ENCODE measurements at regions not wholly inside any gene's neighbourhood (a gene's known extent, or its start where the extent isn't known, plus 50 kb on each side); places are given as distances from the start of the nearest gene placed in this dataset.

DNA sequence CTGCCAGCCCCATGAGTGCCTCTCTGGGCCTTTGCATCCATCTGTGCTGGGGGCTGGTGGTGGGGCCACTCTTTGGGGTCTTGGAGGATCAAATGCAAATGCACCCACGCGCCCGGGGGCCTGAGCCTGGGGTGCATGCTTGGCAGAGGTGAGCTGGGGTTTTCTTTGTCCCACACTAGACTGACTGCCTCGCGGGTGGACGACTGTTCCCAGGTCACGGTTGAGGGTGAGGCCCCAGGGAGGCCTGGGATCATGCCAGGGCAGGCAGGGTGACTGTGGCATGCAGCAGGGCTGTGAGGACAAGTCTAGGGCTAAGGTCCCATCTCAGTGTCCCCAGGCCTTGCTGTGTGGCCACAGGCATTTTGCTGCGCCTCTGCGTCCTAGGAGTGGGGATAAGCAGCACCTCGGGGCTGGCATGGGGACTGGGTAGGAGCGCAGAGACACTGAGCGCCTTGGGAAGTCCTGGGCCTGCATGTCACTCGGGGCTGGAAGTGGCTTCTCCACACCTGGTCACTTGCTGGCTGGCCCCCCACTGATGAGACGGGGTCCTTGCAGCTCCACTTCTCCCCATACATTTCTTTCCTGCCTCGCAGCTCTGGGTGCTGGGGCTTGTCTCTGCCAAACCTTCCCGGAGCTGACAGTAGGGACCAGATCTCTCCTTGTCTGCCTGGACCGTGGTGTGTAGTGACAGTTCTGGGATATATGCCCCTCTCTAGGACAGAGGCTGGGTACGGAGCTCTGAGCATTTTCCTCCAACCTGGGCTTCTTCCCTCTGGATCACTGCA, 133.1 kb downstream of the CTTN start:
- ChIA-PET CTCF (no interaction called here), RAD21 (ENCODE audit: low non-redundant PET in 1 of 2, low total read pairs in 2 of 2, uncharacterized antibody in 2 of 2, unreplicated experiment in 2 of 2) (no interaction called here), POLR2A (no interaction called here)
- Histone ChIP-seq H3K9ac (ENCODE audit: low read length) (no peak overlapping the region), H3K27me3 (ENCODE audit: insufficient read depth, low read length) (no peaks in the 10 kb centered on the region), H3K9me3 (ENCODE audit: control insufficient read depth in 1 of 2, insufficient read depth in 1 of 2, low read depth in 1 of 2, low read length in 2 of 2) (no peaks in the 10 kb centered on the region; a peak in 1 of 4 replicates), H2AFZ (ENCODE audit: low read depth, low read length, poor library complexity, severe bottlenecking) (no peak overlapping the region), H3K27ac (ENCODE audit: low read depth, low read length) (no peak overlapping the region), H3K4me3 (replicated peaks in 1 of 2; ENCODE audit: low read depth in 1 of 2, low read length in 2 of 2) (no peak overlapping the region), H4K20me1 (ENCODE audit: insufficient read depth) (no peaks in the 10 kb centered on the region), H3K36me3 (ENCODE audit: control insufficient read depth in 1 of 2, insufficient read depth in 2 of 2, low read length in 2 of 2) (no peaks in the 10 kb centered on the region), H3K79me2 (ENCODE audit: insufficient read depth, low read length) (no peaks in the 10 kb centered on the region), H3K4me1 (ENCODE audit: control insufficient read depth in 1 of 2, insufficient read depth in 2 of 2, low read length in 2 of 2) (peaks cover 0 to 13% of the 10 kb centered on the region in 2 experiments; a peak in 3 of 4 replicates), H3K4me2 (ENCODE audit: low read length) (no peak overlapping the region), H3K9me2 (ENCODE audit: insufficient read depth) (no peaks in the 10 kb centered on the region)
- no peak for TF ChIP-seq SRF (IDR thresholded peaks at IDR 0.05; ENCODE audit: low read depth)
- TF ChIP-seq EZH2phosphoT487 (IDR thresholded peaks at IDR 0.05; ENCODE audit: borderline replicate concordance) = no peak
- no peak for TF ChIP-seq TCF7L2 (IDR thresholded peaks at IDR 0.05; ENCODE audit: borderline replicate concordance, extremely low read depth, insufficient read depth, insufficient read length)
- TF ChIP-seq, protein P1, sequence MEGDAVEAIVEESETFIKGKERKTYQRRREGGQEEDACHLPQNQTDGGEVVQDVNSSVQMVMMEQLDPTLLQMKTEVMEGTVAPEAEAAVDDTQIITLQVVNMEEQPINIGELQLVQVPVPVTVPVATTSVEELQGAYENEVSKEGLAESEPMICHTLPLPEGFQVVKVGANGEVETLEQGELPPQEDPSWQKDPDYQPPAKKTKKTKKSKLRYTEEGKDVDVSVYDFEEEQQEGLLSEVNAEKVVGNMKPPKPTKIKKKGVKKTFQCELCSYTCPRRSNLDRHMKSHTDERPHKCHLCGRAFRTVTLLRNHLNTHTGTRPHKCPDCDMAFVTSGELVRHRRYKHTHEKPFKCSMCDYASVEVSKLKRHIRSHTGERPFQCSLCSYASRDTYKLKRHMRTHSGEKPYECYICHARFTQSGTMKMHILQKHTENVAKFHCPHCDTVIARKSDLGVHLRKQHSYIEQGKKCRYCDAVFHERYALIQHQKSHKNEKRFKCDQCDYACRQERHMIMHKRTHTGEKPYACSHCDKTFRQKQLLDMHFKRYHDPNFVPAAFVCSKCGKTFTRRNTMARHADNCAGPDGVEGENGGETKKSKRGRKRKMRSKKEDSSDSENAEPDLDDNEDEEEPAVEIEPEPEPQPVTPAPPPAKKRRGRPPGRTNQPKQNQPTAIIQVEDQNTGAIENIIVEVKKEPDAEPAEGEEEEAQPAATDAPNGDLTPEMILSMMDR (IDR thresholded peaks at IDR 0.05 in 2 of 3, conservative IDR thresholded peaks at IDR 0.05 in 1 of 3; ENCODE audit: borderline replicate concordance in 1 of 3, insufficient read depth in 1 of 3, low read depth in 2 of 3, low read length in 2 of 3) = no peak
- no peak for TF ChIP-seq ELF1 (IDR thresholded peaks at IDR 0.05; ENCODE audit: borderline replicate concordance, low read depth)
- ATAC-seq = no peak
- intact Hi-C loops (cut with micrococcal nuclease) = no loop called here
- BruUV-seq (replicated peaks) = no TSS peak
- DNase-seq (ENCODE audit: low read depth, low spot score) = no peak

DNA sequence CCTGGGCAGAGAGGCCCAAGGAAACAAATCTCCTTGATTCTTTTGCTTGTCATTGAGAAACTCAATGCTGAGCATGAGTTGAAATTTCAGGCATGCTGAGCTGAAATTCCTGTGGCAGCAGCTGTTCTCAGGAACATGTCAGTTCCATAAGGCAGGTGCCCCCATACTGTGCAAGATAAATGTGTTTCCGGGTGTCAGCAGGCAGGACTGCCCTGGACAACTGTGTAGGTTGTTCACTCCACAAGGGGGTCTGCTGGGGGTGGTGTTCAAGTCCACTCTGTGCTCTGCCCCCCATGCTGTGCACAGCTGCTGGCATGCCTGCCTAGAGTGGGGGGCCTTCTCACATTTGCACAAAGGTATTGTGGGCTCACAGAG, 133.7 kb downstream of the CTTN start:
- POLR2A ChIA-PET = no interaction called here
- Histone ChIP-seq H3K4me1 (ENCODE audit: control insufficient read depth in 1 of 2, insufficient read depth in 2 of 2, low read length in 2 of 2) (peaks cover 0 to 10% of the 10 kb centered on the region in 2 experiments; a peak in 3 of 4 replicates), H3K27ac (ENCODE audit: low read depth, low read length) (no peak overlapping the region), H3K4me3 (replicated peaks in 1 of 2; ENCODE audit: low read depth in 1 of 2, low read length in 2 of 2) (no peak overlapping the region), H2AFZ (ENCODE audit: low read depth, low read length, poor library complexity, severe bottlenecking) (no peak overlapping the region), H3K9ac (ENCODE audit: low read length) (no peak overlapping the region), H3K36me3 (ENCODE audit: control insufficient read depth in 1 of 2, insufficient read depth in 2 of 2, low read length in 2 of 2) (no peaks in the 10 kb centered on the region), H3K9me2 (ENCODE audit: insufficient read depth) (no peaks in the 10 kb centered on the region), H4K20me1 (ENCODE audit: insufficient read depth) (no peaks in the 10 kb centered on the region), H3K9me3 (ENCODE audit: control insufficient read depth in 1 of 2, insufficient read depth in 1 of 2, low read depth in 1 of 2, low read length in 2 of 2) (no peaks in the 10 kb centered on the region; a peak in 1 of 4 replicates), H3K27me3 (ENCODE audit: insufficient read depth, low read length) (no peaks in the 10 kb centered on the region), H3K4me2 (ENCODE audit: low read length) (no peak overlapping the region), H3K79me2 (ENCODE audit: insufficient read depth, low read length) (no peaks in the 10 kb centered on the region)
- CTCF ChIA-PET = no interaction called here
- TF ChIP-seq EGR1 (IDR thresholded peaks at IDR 0.05; ENCODE audit: low read depth) (no peak), FOSL1 (IDR thresholded peaks at IDR 0.05; ENCODE audit: low read depth) (no peak), ELF1 (IDR thresholded peaks at IDR 0.05; ENCODE audit: borderline replicate concordance, low read depth) (no peak)
- TF ChIP-seq, protein P2, sequence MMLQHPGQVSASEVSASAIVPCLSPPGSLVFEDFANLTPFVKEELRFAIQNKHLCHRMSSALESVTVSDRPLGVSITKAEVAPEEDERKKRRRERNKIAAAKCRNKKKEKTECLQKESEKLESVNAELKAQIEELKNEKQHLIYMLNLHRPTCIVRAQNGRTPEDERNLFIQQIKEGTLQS (IDR thresholded peaks at IDR 0.05) = no peak
- TF ChIP-seq, protein P1 (IDR thresholded peaks at IDR 0.05 in 2 of 3, conservative IDR thresholded peaks at IDR 0.05 in 1 of 3; ENCODE audit: borderline replicate concordance in 1 of 3, insufficient read depth in 1 of 3, low read depth in 2 of 3, low read length in 2 of 3) = no peak
- intact Hi-C loops (cut with micrococcal nuclease) = no loop called here
- DNase-seq (ENCODE audit: low read depth, low spot score) (no peak), ATAC-seq (no peak)
- no TSS peak for BruUV-seq (replicated peaks)
- RAD21 ChIA-PET (ENCODE audit: low non-redundant PET in 1 of 2, low total read pairs in 2 of 2, uncharacterized antibody in 2 of 2, unreplicated experiment in 2 of 2) = no interaction called here
